Ovary (tissue), 3 donors: ENCODE measurements at regions not wholly inside any gene's neighbourhood (a gene's known extent, or its start where the extent isn't known, plus 50 kb on each side); places are given as distances from the start of the nearest gene placed in this dataset.

Experiments used
- CTCF ChIP-seq, 3 donors: fragments of 450-650 bp in 2 of 3; fragments of 200-600 bp in 1 of 3; IDR thresholded peaks; one replicate each; pipeline versions ENCODE4 v1.5.1 to v1.8.0; 2016 to 2022; ENCODE audit warnings: antibody characterized with exemption in 3 of 3, mild to moderate bottlenecking in 1 of 3
- EP300 ChIP-seq: sonication (generic); formaldehyde crosslinking; IDR thresholded peaks from one replicate; pipeline ENCODE4 v1.6.1; 2017; ENCODE audit warnings: antibody characterized with exemption
- POLR2A ChIP-seq: fragments of 450-650 bp; IDR thresholded peaks from one replicate; pipeline ENCODE4 v1.6.1; 2017; ENCODE audit warnings: antibody characterized with exemption, mild to moderate bottlenecking, moderate library complexity
- donor health status: DM: no; HTN: no; CAD: no.

- TF ChIP-seq POLR2A (no peak), CTCF (IDR thresholded peaks at IDR 0.05) (no peak), EP300 (no peak)
Measured at GRCh38 chr14:66396164-66396563, 90.0 kb upstream of the CCDC196 start.
